ENCODE measurements at regions not wholly inside any gene's neighbourhood (a gene's known extent, or its start where the extent isn't known, plus 50 kb on each side); places are given as distances from the start of the nearest gene placed in this dataset.

GRCh38 chr20:24877652-24878051, 71.4 kb upstream of the CST7 start:
- DNase-seq (ENCODE audit: low spot score) = no peak
- H3K9me3 ChIP-seq (ENCODE audit: low read depth) = no peaks in the 10 kb centered on the region
- H2AFZ ChIP-seq (replicated peaks) = no peak overlapping the region
- H3K27ac Mint-ChIP-seq = no peak overlapping the region
- no peaks in the 10 kb centered on the region for H3F3A ChIP-seq (ENCODE audit: low read depth)
- peaks cover 3% of the 10 kb centered on the region for H3K4me1 Mint-ChIP-seq
- H3K4me2 ChIP-seq = no peak overlapping the region
- H3K36me3 Mint-ChIP-seq = no peaks in the 10 kb centered on the region
- H4K20me1 ChIP-seq (ENCODE audit: low read depth) = no peaks in the 10 kb centered on the region
- H3K27ac ChIP-seq = no peak overlapping the region
- H3K79me2 ChIP-seq (ENCODE audit: low read depth) = no peaks in the 10 kb centered on the region
- H3K27me3 Mint-ChIP-seq (ENCODE audit: insufficient read depth, low read depth) = peaks cover 6% of the 10 kb centered on the region
- no peaks in the 10 kb centered on the region for H3K36me3 ChIP-seq
- H3K4me3 ChIP-seq = no peak overlapping the region
- H3K4me1 ChIP-seq = no peaks in the 10 kb centered on the region
- H3K27me3 ChIP-seq = no peaks in the 10 kb centered on the region
- H3K9ac ChIP-seq = no peak overlapping the region
- H3K9me3 Mint-ChIP-seq = no peaks in the 10 kb centered on the region
- H3K4me3 Mint-ChIP-seq = no peak overlapping the region
- no peak for TF ChIP-seq EZH2 (IDR thresholded peaks at IDR 0.05)
- no peak for TF ChIP-seq CTCF (IDR thresholded peaks at IDR 0.05)
- TF ChIP-seq EZH2phosphoT487 (IDR thresholded peaks at IDR 0.05) = no peak

- H3K27ac Mint-ChIP-seq = no peak overlapping the region
Measured at GRCh38 chr20:24878657-24879056, 70.4 kb upstream of the CST7 start.

GRCh38 chr20:24879875-24880274, 69.2 kb upstream of the CST7 start:
- Histone ChIP-seq H2AFZ (replicated peaks) (no peak overlapping the region), H3K9me3 (ENCODE audit: low read depth) (peaks cover 14% of the 10 kb centered on the region), H3K27me3 (no peaks in the 10 kb centered on the region), H3K4me3 (no peak overlapping the region), H3K36me3 (no peaks in the 10 kb centered on the region), H3K27ac (no peak overlapping the region), H3K4me1 (no peaks in the 10 kb centered on the region), H3K79me2 (ENCODE audit: low read depth) (no peaks in the 10 kb centered on the region), H3K4me2 (no peak overlapping the region), H3F3A (ENCODE audit: low read depth) (no peaks in the 10 kb centered on the region), H4K20me1 (ENCODE audit: low read depth) (no peaks in the 10 kb centered on the region), H3K9ac (no peak overlapping the region)
- TF ChIP-seq EZH2 (IDR thresholded peaks at IDR 0.05) = no peak
- TF ChIP-seq EZH2phosphoT487 (IDR thresholded peaks at IDR 0.05) = no peak
- no peak for TF ChIP-seq CTCF (IDR thresholded peaks at IDR 0.05)
- Mint-ChIP-seq H3K9me3 (peaks cover 10% of the 10 kb centered on the region), H3K27me3 (ENCODE audit: insufficient read depth, low read depth) (peaks cover 6% of the 10 kb centered on the region), H3K4me3 (no peak overlapping the region), H3K4me1 (no peaks in the 10 kb centered on the region), H3K36me3 (no peaks in the 10 kb centered on the region), H3K27ac (no peak overlapping the region)
- no peak for DNase-seq (ENCODE audit: low spot score)

More at GRCh38 chr20:24878657-24879056, 70.4 kb upstream of the CST7 start:
- H3K36me3 Mint-ChIP-seq = no peaks in the 10 kb centered on the region
- TF ChIP-seq EZH2phosphoT487 (IDR thresholded peaks at IDR 0.05) = no peak
- TF ChIP-seq CTCF (IDR thresholded peaks at IDR 0.05) = no peak
- TF ChIP-seq EZH2 (IDR thresholded peaks at IDR 0.05) = no peak
- Histone ChIP-seq H3K9me3 (ENCODE audit: low read depth) (peaks cover 5% of the 10 kb centered on the region), H3K27ac (no peak overlapping the region), H2AFZ (replicated peaks) (no peak overlapping the region), H3K4me1 (no peaks in the 10 kb centered on the region), H3K4me3 (no peak overlapping the region), H3K4me2 (no peak overlapping the region), H3K36me3 (no peaks in the 10 kb centered on the region), H4K20me1 (ENCODE audit: low read depth) (no peaks in the 10 kb centered on the region), H3K27me3 (no peaks in the 10 kb centered on the region), H3K9ac (no peak overlapping the region), H3F3A (ENCODE audit: low read depth) (no peaks in the 10 kb centered on the region), H3K79me2 (ENCODE audit: low read depth) (no peaks in the 10 kb centered on the region)
- no peak for DNase-seq (ENCODE audit: low spot score)
- H3K9me3 Mint-ChIP-seq = peaks cover 5% of the 10 kb centered on the region
- peaks cover 3% of the 10 kb centered on the region for H3K4me1 Mint-ChIP-seq
- no peak overlapping the region for H3K4me3 Mint-ChIP-seq
- peaks cover 4% of the 10 kb centered on the region for H3K27me3 Mint-ChIP-seq (ENCODE audit: insufficient read depth, low read depth)

Data from neural progenitor cell (in vitro differentiated cells).